ENCODE measurements at regions not wholly inside any gene's neighbourhood (a gene's known extent, or its start where the extent isn't known, plus 50 kb on each side); places are given as distances from the start of the nearest gene placed in this dataset.

GRCh38 chr19:20349206-20349605 lies 182.2 kb downstream of the ZNF486 start:
- H3K4me3 ChIP-seq (ENCODE audit: low read length), result no peak overlapping the region
- no peak overlapping the region for H3K27ac ChIP-seq (ENCODE audit: low read length)
- whole genome bisulfite sequencing (ENCODE audit: insufficient coverage, low lambda C conversion rate), result no CpG with 5 or more reads among the region's 2 CpGs
- H3K36me3 ChIP-seq (ENCODE audit: control insufficient read depth, insufficient read depth, low read length), result no peaks in the 10 kb centered on the region
- no peaks in the 10 kb centered on the region for H3K9me3 ChIP-seq (ENCODE audit: control insufficient read depth, low read depth, low read length)
- H3K4me1 ChIP-seq (ENCODE audit: control insufficient read depth, insufficient read depth, low read length), result no peaks in the 10 kb centered on the region
- no peak for DNase-seq
- no peaks in the 10 kb centered on the region for H3K27me3 ChIP-seq (ENCODE audit: control insufficient read depth, insufficient read depth, low read length)

- no peak for DNase-seq
- H3K4me3 ChIP-seq (ENCODE audit: low read length), result no peak overlapping the region
- WGBS (ENCODE audit: insufficient coverage, low lambda C conversion rate), result 89% methylated on average over 2 of the region's 4 CpGs
These were observed 172.4 kb downstream of the ZNF486 start for GRCh38 chr19:20339444-20339843.

GRCh38 chr19:20334760-20335159 lies 167.7 kb downstream of the ZNF486 start:
- DNase-seq, result no peak
- no CpG with 5 or more reads among the region's 3 CpGs for WGBS (ENCODE audit: insufficient coverage, low lambda C conversion rate)
- Histone ChIP-seq H3K36me3 (ENCODE audit: control insufficient read depth, insufficient read depth, low read length) (no peaks in the 10 kb centered on the region), H3K4me3 (ENCODE audit: low read length) (no peak overlapping the region), H3K9me3 (ENCODE audit: control insufficient read depth, low read depth, low read length) (no peaks in the 10 kb centered on the region), H3K27me3 (ENCODE audit: control insufficient read depth, insufficient read depth, low read length) (no peaks in the 10 kb centered on the region), H3K4me1 (ENCODE audit: control insufficient read depth, insufficient read depth, low read length) (no peaks in the 10 kb centered on the region), H3K27ac (ENCODE audit: low read length) (no peak overlapping the region)

More at GRCh38 chr19:20339444-20339843, 172.4 kb downstream of the ZNF486 start:
- Histone ChIP-seq H3K27me3 (ENCODE audit: control insufficient read depth, insufficient read depth, low read length) (no peaks in the 10 kb centered on the region), H3K4me1 (ENCODE audit: control insufficient read depth, insufficient read depth, low read length) (no peaks in the 10 kb centered on the region), H3K36me3 (ENCODE audit: control insufficient read depth, insufficient read depth, low read length) (no peaks in the 10 kb centered on the region), H3K9me3 (ENCODE audit: control insufficient read depth, low read depth, low read length) (no peaks in the 10 kb centered on the region), H3K27ac (ENCODE audit: low read length) (no peak overlapping the region)

GRCh38 chr19:20333508-20333907 lies 166.5 kb downstream of the ZNF486 start:
- Histone ChIP-seq H3K36me3 (ENCODE audit: control insufficient read depth, insufficient read depth, low read length) (no peaks in the 10 kb centered on the region), H3K4me1 (ENCODE audit: control insufficient read depth, insufficient read depth, low read length) (no peaks in the 10 kb centered on the region), H3K9me3 (ENCODE audit: control insufficient read depth, low read depth, low read length) (no peaks in the 10 kb centered on the region), H3K4me3 (ENCODE audit: low read length) (no peak overlapping the region), H3K27me3 (ENCODE audit: control insufficient read depth, insufficient read depth, low read length) (no peaks in the 10 kb centered on the region), H3K27ac (ENCODE audit: low read length) (no peak overlapping the region)
- no peak for DNase-seq
- WGBS (ENCODE audit: insufficient coverage, low lambda C conversion rate), result 100% methylated on average over 1 of the region's 1 CpG

DNA sequence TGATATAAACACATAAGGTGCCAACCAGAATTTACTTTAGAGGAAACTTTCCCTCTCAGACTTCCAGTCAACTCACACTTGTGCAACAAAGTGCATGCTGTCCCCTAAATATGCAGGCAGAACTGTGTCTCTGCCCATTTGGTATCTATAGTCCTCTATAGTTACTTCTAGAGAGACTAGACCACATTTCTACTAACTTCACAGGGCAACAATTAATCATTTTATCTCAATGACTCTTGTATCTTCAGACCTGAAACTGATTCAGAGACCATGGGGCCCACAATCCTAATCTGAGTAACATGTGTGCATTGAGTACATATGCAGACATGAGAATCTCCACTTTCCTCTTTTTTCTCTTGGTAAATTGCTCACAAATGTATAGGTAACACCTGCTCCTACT lies 158.1 kb downstream of the ZNF486 start:
- no peaks in the 10 kb centered on the region for H3K9me3 ChIP-seq (ENCODE audit: control insufficient read depth, low read depth, low read length)
- H3K4me3 ChIP-seq (ENCODE audit: low read length), result no peak overlapping the region
- no peak for DNase-seq
- H3K27ac ChIP-seq (ENCODE audit: low read length), result no peak overlapping the region
- H3K36me3 ChIP-seq (ENCODE audit: control insufficient read depth, insufficient read depth, low read length), result no peaks in the 10 kb centered on the region
- H3K4me1 ChIP-seq (ENCODE audit: control insufficient read depth, insufficient read depth, low read length), result no peaks in the 10 kb centered on the region
- H3K27me3 ChIP-seq (ENCODE audit: control insufficient read depth, insufficient read depth, low read length), result no peaks in the 10 kb centered on the region

DNA sequence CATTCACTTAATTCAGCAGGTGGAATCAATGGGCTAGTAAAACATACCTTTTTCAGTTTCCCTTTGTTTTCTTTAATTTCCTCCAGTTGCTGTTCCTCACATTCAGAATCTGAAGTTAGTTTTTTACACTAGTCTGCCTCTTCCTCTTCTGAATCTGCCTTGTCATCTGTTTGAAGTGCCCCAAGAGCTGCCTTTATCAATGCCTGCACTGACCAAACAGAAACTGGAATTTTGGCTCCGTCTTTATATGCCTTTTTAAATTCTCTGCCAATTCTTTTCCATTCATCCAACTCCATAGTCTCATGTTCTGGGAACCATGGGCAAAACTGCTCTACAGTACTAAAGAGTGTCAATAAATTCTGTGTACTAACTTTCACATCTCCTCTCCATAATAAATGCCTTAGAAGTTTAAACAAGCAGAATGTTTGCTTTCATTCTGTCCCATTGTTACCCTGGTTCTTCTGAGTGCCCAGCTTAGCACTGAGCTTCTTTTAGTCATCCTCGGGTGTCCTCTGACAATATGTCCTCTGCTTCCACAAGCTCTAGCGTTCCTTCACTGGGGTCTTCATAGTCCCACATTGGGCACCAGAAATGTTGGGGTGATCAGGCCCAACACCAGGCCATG lies 154.2 kb downstream of the ZNF486 start:
- Histone ChIP-seq H3K27ac (ENCODE audit: low read length) (no peak overlapping the region), H3K27me3 (ENCODE audit: control insufficient read depth, insufficient read depth, low read length) (no peaks in the 10 kb centered on the region), H3K36me3 (ENCODE audit: control insufficient read depth, insufficient read depth, low read length) (no peaks in the 10 kb centered on the region), H3K4me3 (ENCODE audit: low read length) (no peak overlapping the region), H3K9me3 (ENCODE audit: control insufficient read depth, low read depth, low read length) (no peaks in the 10 kb centered on the region), H3K4me1 (ENCODE audit: control insufficient read depth, insufficient read depth, low read length) (no peaks in the 10 kb centered on the region)
- no peak for DNase-seq
- 100% methylated on average over 1 of the region's 3 CpGs for WGBS (ENCODE audit: insufficient coverage, low lambda C conversion rate)

GRCh38 chr19:20320191-20320590 lies 153.2 kb downstream of the ZNF486 start:
- WGBS (ENCODE audit: insufficient coverage, low lambda C conversion rate), result 80% methylated on average over 1 of the region's 1 CpG
- Histone ChIP-seq H3K4me3 (ENCODE audit: low read length) (no peak overlapping the region), H3K27me3 (ENCODE audit: control insufficient read depth, insufficient read depth, low read length) (no peaks in the 10 kb centered on the region), H3K4me1 (ENCODE audit: control insufficient read depth, insufficient read depth, low read length) (no peaks in the 10 kb centered on the region), H3K9me3 (ENCODE audit: control insufficient read depth, low read depth, low read length) (no peaks in the 10 kb centered on the region), H3K27ac (ENCODE audit: low read length) (no peak overlapping the region), H3K36me3 (ENCODE audit: control insufficient read depth, insufficient read depth, low read length) (no peaks in the 10 kb centered on the region)
- DNase-seq, result no peak

GRCh38 chr19:20318616-20319015 lies 151.6 kb downstream of the ZNF486 start:
- Histone ChIP-seq H3K27me3 (ENCODE audit: control insufficient read depth, insufficient read depth, low read length) (no peaks in the 10 kb centered on the region), H3K36me3 (ENCODE audit: control insufficient read depth, insufficient read depth, low read length) (no peaks in the 10 kb centered on the region), H3K4me1 (ENCODE audit: control insufficient read depth, insufficient read depth, low read length) (no peaks in the 10 kb centered on the region), H3K27ac (ENCODE audit: low read length) (no peak overlapping the region), H3K9me3 (ENCODE audit: control insufficient read depth, low read depth, low read length) (no peaks in the 10 kb centered on the region), H3K4me3 (ENCODE audit: low read length) (no peak overlapping the region)
- no peak for DNase-seq
- WGBS (ENCODE audit: insufficient coverage, low lambda C conversion rate), result 60% methylated on average over 1 of the region's 3 CpGs

DNA sequence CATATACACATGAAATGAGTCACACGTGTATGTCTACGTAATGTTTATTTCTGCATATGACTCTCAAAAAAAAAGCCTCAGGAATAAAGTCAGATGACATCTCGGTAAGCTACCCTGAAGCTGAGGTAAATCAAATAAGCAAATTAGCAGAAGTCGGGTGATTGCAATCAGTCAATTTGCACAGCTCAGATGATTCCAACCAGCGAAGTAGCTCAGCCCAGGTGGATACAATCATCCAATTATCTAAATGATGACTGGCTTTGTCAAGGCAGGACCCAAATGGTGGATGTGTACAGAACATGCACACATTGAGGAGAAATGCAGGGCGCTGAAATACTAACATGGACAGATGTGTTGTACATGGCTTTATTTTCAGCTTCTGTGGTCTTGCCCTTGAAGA lies 148.5 kb downstream of the ZNF486 start:
- Histone ChIP-seq H3K27me3 (ENCODE audit: control insufficient read depth, insufficient read depth, low read length) (no peaks in the 10 kb centered on the region), H3K36me3 (ENCODE audit: control insufficient read depth, insufficient read depth, low read length) (no peaks in the 10 kb centered on the region), H3K27ac (ENCODE audit: low read length) (no peak overlapping the region), H3K4me3 (ENCODE audit: low read length) (no peak overlapping the region), H3K4me1 (ENCODE audit: control insufficient read depth, insufficient read depth, low read length) (no peaks in the 10 kb centered on the region), H3K9me3 (ENCODE audit: control insufficient read depth, low read depth, low read length) (no peaks in the 10 kb centered on the region)
- WGBS (ENCODE audit: insufficient coverage, low lambda C conversion rate), result no CpG with 5 or more reads among the region's 6 CpGs
- no peak for DNase-seq

DNA sequence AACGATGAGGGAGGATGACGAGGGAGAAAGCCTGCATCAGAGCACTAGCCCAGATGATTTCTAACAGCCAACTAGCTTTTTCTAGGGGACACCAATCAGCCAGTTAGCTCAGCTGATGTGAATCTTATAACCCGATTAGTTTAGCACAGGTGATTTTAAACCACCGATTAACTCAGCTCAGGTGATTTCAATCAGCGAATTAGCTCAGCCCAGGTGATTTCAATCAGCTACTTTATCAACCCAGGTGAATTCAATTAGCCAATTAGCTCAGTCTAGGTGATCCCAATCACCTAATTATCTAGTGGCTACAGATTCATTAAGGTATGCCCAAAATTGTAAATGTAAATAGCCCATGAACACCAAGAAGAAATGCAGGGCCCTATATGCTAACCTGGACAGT lies 146.9 kb downstream of the ZNF486 start:
- no peaks in the 10 kb centered on the region for H3K27me3 ChIP-seq (ENCODE audit: control insufficient read depth, insufficient read depth, low read length)
- no peak for DNase-seq
- no peak overlapping the region for H3K27ac ChIP-seq (ENCODE audit: low read length)
- no peaks in the 10 kb centered on the region for H3K4me1 ChIP-seq (ENCODE audit: control insufficient read depth, insufficient read depth, low read length)
- H3K9me3 ChIP-seq (ENCODE audit: control insufficient read depth, low read depth, low read length), result no peaks in the 10 kb centered on the region
- no CpG with 5 or more reads among the region's 5 CpGs for WGBS (ENCODE audit: insufficient coverage, low lambda C conversion rate)
- H3K36me3 ChIP-seq (ENCODE audit: control insufficient read depth, insufficient read depth, low read length), result no peaks in the 10 kb centered on the region
- no peak overlapping the region for H3K4me3 ChIP-seq (ENCODE audit: low read length)

- H3K27me3 ChIP-seq (ENCODE audit: control insufficient read depth, insufficient read depth, low read length), result no peaks in the 10 kb centered on the region
These were observed 140.1 kb downstream of the ZNF486 start for GRCh38 chr19:20307127-20307526.

More at GRCh38 chr19:20307127-20307526, 140.1 kb downstream of the ZNF486 start:
- Histone ChIP-seq H3K4me1 (ENCODE audit: control insufficient read depth, insufficient read depth, low read length) (no peaks in the 10 kb centered on the region), H3K9me3 (ENCODE audit: control insufficient read depth, low read depth, low read length) (no peaks in the 10 kb centered on the region), H3K4me3 (ENCODE audit: low read length) (no peak overlapping the region), H3K27ac (ENCODE audit: low read length) (no peak overlapping the region), H3K36me3 (ENCODE audit: control insufficient read depth, insufficient read depth, low read length) (no peaks in the 10 kb centered on the region)
- no CpG with 5 or more reads among the region's 3 CpGs for WGBS (ENCODE audit: insufficient coverage, low lambda C conversion rate)
- DNase-seq, result peak in 1 of 2 donors; percentile 8
